ENCODE measurements at regions not wholly inside any gene's neighbourhood (a gene's known extent, or its start where the extent isn't known, plus 50 kb on each side); places are given as distances from the start of the nearest gene placed in this dataset.

- Histone ChIP-seq H3K4me3 (no peak overlapping the region), H3K4me1 (no peaks in the 10 kb centered on the region), H3K36me3 (no peaks in the 10 kb centered on the region), H3K27me3 (no peaks in the 10 kb centered on the region), H3K9me3 (no peaks in the 10 kb centered on the region), H3K27ac (no peak overlapping the region)
- FAIRE-seq (no peak), ATAC-seq (no peak), DNase-seq (no peak)
- WGBS, 2 donors: 68 to 77% methylated on average over 2 of the region's 2 CpGs
- intact Hi-C loops (cut with DNase I): no loop called here
- no peak for TF ChIP-seq CTCF (IDR thresholded peaks at IDR 0.05)
Measured at GRCh38 chr13:76463314-76463713, 422.9 kb downstream of the KCTD12 start.

- Histone ChIP-seq H3K27me3 (no peaks in the 10 kb centered on the region), H3K4me3 (no peak overlapping the region), H3K9me3 (no peaks in the 10 kb centered on the region), H3K27ac (no peak overlapping the region), H3K4me1 (no peaks in the 10 kb centered on the region), H3K36me3 (no peaks in the 10 kb centered on the region)
- no peak for TF ChIP-seq CTCF (IDR thresholded peaks at IDR 0.05)
- intact Hi-C loops (cut with DNase I): no loop called here
- 60 to 80% methylated on average over 4 of the region's 4 CpGs for WGBS, 2 donors
- ATAC-seq (no peak), DNase-seq (no peak), FAIRE-seq (no peak)
Measured at GRCh38 chr13:76461999-76462398, 424.2 kb downstream of the KCTD12 start.

- Histone ChIP-seq H3K9me3 (no peaks in the 10 kb centered on the region), H3K4me1 (no peaks in the 10 kb centered on the region), H3K27ac (no peak overlapping the region), H3K36me3 (no peaks in the 10 kb centered on the region), H3K4me3 (no peak overlapping the region), H3K27me3 (no peaks in the 10 kb centered on the region)
- ATAC-seq: no peak
- TF ChIP-seq CTCF (IDR thresholded peaks at IDR 0.05): no peak
- DNase-seq: no peak
- intact Hi-C loops (cut with DNase I): no loop called here
- WGBS, 2 donors: 90 to 100% methylated on average over 1 of the region's 1 CpG
- FAIRE-seq: no peak
Measured at GRCh38 chr13:76461484-76461883, 424.7 kb downstream of the KCTD12 start.

- intact Hi-C loops (cut with DNase I): no loop called here
- DNase-seq (no peak), ATAC-seq (no peak), FAIRE-seq (no peak)
- TF ChIP-seq CTCF (IDR thresholded peaks at IDR 0.05): no peak
- no peaks in the 10 kb centered on the region for H3K4me1 ChIP-seq
- H3K4me3 ChIP-seq: no peak overlapping the region
- no peaks in the 10 kb centered on the region for H3K9me3 ChIP-seq
- H3K36me3 ChIP-seq: no peaks in the 10 kb centered on the region
- no peaks in the 10 kb centered on the region for H3K27me3 ChIP-seq
- WGBS, 2 donors: 59 to 72% methylated on average over 4 of the region's 4 CpGs
- no peak overlapping the region for H3K27ac ChIP-seq
Measured at GRCh38 chr13:76459863-76460262, 426.3 kb downstream of the KCTD12 start.

- WGBS, 2 donors: 20 to 52% methylated on average over 1 of the region's 1 CpG
- ATAC-seq (no peak), FAIRE-seq (no peak), DNase-seq (no peak)
- intact Hi-C loops (cut with DNase I): no loop called here
- H3K9me3 ChIP-seq: peaks cover 0 to 4% (median 0%) of the 10 kb centered on the region in 4 donors
- no peaks in the 10 kb centered on the region for H3K27me3 ChIP-seq
- no peak overlapping the region for H3K4me3 ChIP-seq
- no peak overlapping the region for H3K27ac ChIP-seq
- H3K4me1 ChIP-seq: no peaks in the 10 kb centered on the region
- no peaks in the 10 kb centered on the region for H3K36me3 ChIP-seq
- no peak for TF ChIP-seq CTCF (IDR thresholded peaks at IDR 0.05)
Measured at GRCh38 chr13:76455960-76456359, 430.2 kb downstream of the KCTD12 start.
